ENCODE measurements at regions not wholly inside any gene's neighbourhood (a gene's known extent, or its start where the extent isn't known, plus 50 kb on each side); places are given as distances from the start of the nearest gene placed in this dataset.
"Not testable (repeated sequence)": the region's sequence is repeated elsewhere in the genome, so short reads cannot be mapped to it uniquely, and the experiment has no call there.

- no peak for FAIRE-seq
These were observed 776.6 kb upstream of the CDH9 start for GRCh38 chr5:27814983-27815382.

- FAIRE-seq: no peak
These were observed 775.9 kb upstream of the CDH9 start for GRCh38 chr5:27814286-27814685.

GRCh38 chr5:27810458-27810857, 772.1 kb upstream of the CDH9 start:
- no peak for FAIRE-seq

GRCh38 chr5:27797220-27797619, 758.8 kb upstream of the CDH9 start:
- no peak for FAIRE-seq

GRCh38 chr5:27788184-27788583, 749.8 kb upstream of the CDH9 start:
- FAIRE-seq: no peak

GRCh38 chr5:27784317-27784716, 745.9 kb upstream of the CDH9 start:
- no peak for FAIRE-seq

- no peak for FAIRE-seq
These were observed 739.7 kb upstream of the CDH9 start for GRCh38 chr5:27778121-27778520.

- no peak for FAIRE-seq
These were observed 735.2 kb upstream of the CDH9 start for GRCh38 chr5:27773636-27774035.

GRCh38 chr5:27773166-27773565, 734.8 kb upstream of the CDH9 start:
- no peak for FAIRE-seq

- no peak for FAIRE-seq
These were observed 731.5 kb upstream of the CDH9 start for GRCh38 chr5:27769748-27770402.

GRCh38 chr5:27748847-27749246, 710.5 kb upstream of the CDH9 start:
- FAIRE-seq: no peak

GRCh38 chr5:27743383-27743979, 705.1 kb upstream of the CDH9 start:
- FAIRE-seq: not testable (repeated sequence)

GRCh38 chr5:27742805-27743204, 704.4 kb upstream of the CDH9 start:
- FAIRE-seq: no peak

GRCh38 chr5:27734838-27735237, 696.5 kb upstream of the CDH9 start:
- no peak for FAIRE-seq

GRCh38 chr5:27733237-27733636, 694.9 kb upstream of the CDH9 start:
- peak; percentile 27 for FAIRE-seq

- no peak for FAIRE-seq
These were observed 688.9 kb upstream of the CDH9 start for GRCh38 chr5:27727254-27727653.

GRCh38 chr5:27722337-27722736, 684.0 kb upstream of the CDH9 start:
- no peak for FAIRE-seq

- FAIRE-seq: no peak
These were observed 670.1 kb upstream of the CDH9 start for GRCh38 chr5:27708534-27708933.

GRCh38 chr5:27706832-27707231, 668.4 kb upstream of the CDH9 start:
- FAIRE-seq: no peak

GRCh38 chr5:27705661-27706060, 667.3 kb upstream of the CDH9 start:
- FAIRE-seq: no peak

GRCh38 chr5:27701931-27702903, 663.8 kb upstream of the CDH9 start:
- no peak for FAIRE-seq

- FAIRE-seq: no peak
These were observed 662.1 kb upstream of the CDH9 start for GRCh38 chr5:27700526-27700925.

- no peak for FAIRE-seq
These were observed 644.2 kb upstream of the CDH9 start for GRCh38 chr5:27682600-27682999.

- FAIRE-seq: no peak
These were observed 614.1 kb upstream of the CDH9 start for GRCh38 chr5:27652505-27652904.

All from G401.6 (cell line).